Sigmoid colon (tissue), 4 donors: ENCODE measurements at regions not wholly inside any gene's neighbourhood (a gene's known extent, or its start where the extent isn't known, plus 50 kb on each side); places are given as distances from the start of the nearest gene placed in this dataset.

Experiments
- EP300 ChIP-seq, 4 donors: sonication (generic); formaldehyde crosslinking; IDR thresholded peaks; one replicate each; pipeline ENCODE4 v1.6.1; 2017; ENCODE audit warnings: antibody characterized with exemption in 4 of 4
- POLR2A ChIP-seq, 2 donors: fragments of 450-650 bp; IDR thresholded peaks; one replicate each; pipeline ENCODE4 v1.6.1; 2016; ENCODE audit warnings: antibody characterized with exemption in 2 of 2, mild to moderate bottlenecking in 2 of 2, moderate library complexity in 2 of 2
- POLR2AphosphoS5 ChIP-seq, 4 donors: sonication (generic); formaldehyde crosslinking; IDR thresholded peaks; one replicate each; pipeline ENCODE4 v1.6.1; 2017; ENCODE audit warnings: antibody characterized with exemption in 4 of 4
- TF ChIP-seq, protein P1 (sequence below), 4 experiments: fragments of 450-650 bp in 3 of 4; fragments of 200-600 bp in 1 of 4; IDR thresholded peaks; one replicate each; pipeline ENCODE4 v1.5.1; 2016 to 2019; ENCODE audit warnings: antibody characterized with exemption in 4 of 4, mild to moderate bottlenecking in 3 of 4, moderate library complexity in 2 of 4

DNA sequence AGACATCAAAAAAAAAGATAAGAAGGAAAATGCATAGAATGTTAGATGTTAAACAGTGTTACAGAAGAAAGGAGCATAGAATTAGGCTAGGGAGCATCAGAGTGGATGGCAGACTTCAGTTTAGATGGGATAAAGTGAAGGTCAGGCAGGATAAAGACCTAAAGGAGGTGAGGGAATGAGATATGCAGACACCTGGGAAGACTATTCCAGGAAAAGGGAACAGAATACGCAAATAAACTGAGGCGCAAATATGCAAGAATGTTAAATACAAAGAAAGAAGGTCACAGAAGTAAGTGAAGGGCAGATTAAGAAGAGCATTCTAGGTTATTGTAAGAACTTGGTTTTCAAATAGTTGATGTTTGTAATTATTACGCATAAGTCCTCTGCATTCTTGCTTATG, 116.3 kb upstream of the REG3A start:
- TF ChIP-seq POLR2AphosphoS5 (IDR thresholded peaks at IDR 0.05): no peak
- TF ChIP-seq, protein P1, sequence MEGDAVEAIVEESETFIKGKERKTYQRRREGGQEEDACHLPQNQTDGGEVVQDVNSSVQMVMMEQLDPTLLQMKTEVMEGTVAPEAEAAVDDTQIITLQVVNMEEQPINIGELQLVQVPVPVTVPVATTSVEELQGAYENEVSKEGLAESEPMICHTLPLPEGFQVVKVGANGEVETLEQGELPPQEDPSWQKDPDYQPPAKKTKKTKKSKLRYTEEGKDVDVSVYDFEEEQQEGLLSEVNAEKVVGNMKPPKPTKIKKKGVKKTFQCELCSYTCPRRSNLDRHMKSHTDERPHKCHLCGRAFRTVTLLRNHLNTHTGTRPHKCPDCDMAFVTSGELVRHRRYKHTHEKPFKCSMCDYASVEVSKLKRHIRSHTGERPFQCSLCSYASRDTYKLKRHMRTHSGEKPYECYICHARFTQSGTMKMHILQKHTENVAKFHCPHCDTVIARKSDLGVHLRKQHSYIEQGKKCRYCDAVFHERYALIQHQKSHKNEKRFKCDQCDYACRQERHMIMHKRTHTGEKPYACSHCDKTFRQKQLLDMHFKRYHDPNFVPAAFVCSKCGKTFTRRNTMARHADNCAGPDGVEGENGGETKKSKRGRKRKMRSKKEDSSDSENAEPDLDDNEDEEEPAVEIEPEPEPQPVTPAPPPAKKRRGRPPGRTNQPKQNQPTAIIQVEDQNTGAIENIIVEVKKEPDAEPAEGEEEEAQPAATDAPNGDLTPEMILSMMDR (IDR thresholded peaks at IDR 0.05): no peak
- no peak for TF ChIP-seq POLR2A (IDR thresholded peaks at IDR 0.05)
- TF ChIP-seq EP300 (IDR thresholded peaks at IDR 0.05): no peak
